ENCODE measurements at regions not wholly inside any gene's neighbourhood (a gene's known extent, or its start where the extent isn't known, plus 50 kb on each side); places are given as distances from the start of the nearest gene placed in this dataset.
"Not testable (repeated sequence)": the region's sequence is repeated elsewhere in the genome, so short reads cannot be mapped to it uniquely, and the experiment has no call there.

GRCh38 chr5:104023739-104024138 lies 461.1 kb upstream of the NUDT12 start:
- H3K4me3 ChIP-seq (ENCODE audit: low read depth, low read length), result no peak overlapping the region
- H3K9ac ChIP-seq (ENCODE audit: low read length), result no peak overlapping the region
- no peaks in the 10 kb centered on the region for H3K4me1 ChIP-seq (ENCODE audit: control insufficient read depth, insufficient read depth, low read length)
- no peaks in the 10 kb centered on the region for H3K36me3 ChIP-seq (ENCODE audit: control insufficient read depth, insufficient read depth, low read length)
- H3K27ac ChIP-seq (ENCODE audit: low read depth, low read length), result no peak overlapping the region
- no peaks in the 10 kb centered on the region for H3K27me3 ChIP-seq (ENCODE audit: control insufficient read depth, insufficient read depth, low read length)
- peaks cover 15% of the 10 kb centered on the region for H3K9me3 ChIP-seq (ENCODE audit: control insufficient read depth, insufficient read depth, low read depth, low read length)

- Histone ChIP-seq H3K9me3 (ENCODE audit: control insufficient read depth, insufficient read depth, low read depth, low read length) (peaks cover 28% of the 10 kb centered on the region), H3K4me1 (ENCODE audit: control insufficient read depth, insufficient read depth, low read length) (no peaks in the 10 kb centered on the region), H3K4me3 (ENCODE audit: low read depth, low read length) (no peak overlapping the region)
These were observed 457.4 kb upstream of the NUDT12 start for GRCh38 chr5:104019956-104020355.

GRCh38 chr5:104018299-104018698 lies 455.7 kb upstream of the NUDT12 start:
- Histone ChIP-seq H3K27me3 (ENCODE audit: control insufficient read depth, insufficient read depth, low read length) (no peaks in the 10 kb centered on the region), H3K27ac (ENCODE audit: low read depth, low read length) (no peak overlapping the region), H3K4me1 (ENCODE audit: control insufficient read depth, insufficient read depth, low read length) (no peaks in the 10 kb centered on the region), H3K4me3 (ENCODE audit: low read depth, low read length) (no peak overlapping the region), H3K9ac (ENCODE audit: low read length) (no peak overlapping the region), H3K36me3 (ENCODE audit: control insufficient read depth, insufficient read depth, low read length) (no peaks in the 10 kb centered on the region), H3K9me3 (ENCODE audit: control insufficient read depth, insufficient read depth, low read depth, low read length) (peaks cover 28% of the 10 kb centered on the region)

More at GRCh38 chr5:104019956-104020355, 457.4 kb upstream of the NUDT12 start:
- H3K36me3 ChIP-seq (ENCODE audit: control insufficient read depth, insufficient read depth, low read length), result no peaks in the 10 kb centered on the region
- H3K9ac ChIP-seq (ENCODE audit: low read length), result no peak overlapping the region
- no peaks in the 10 kb centered on the region for H3K27me3 ChIP-seq (ENCODE audit: control insufficient read depth, insufficient read depth, low read length)
- no peak overlapping the region for H3K27ac ChIP-seq (ENCODE audit: low read depth, low read length)

GRCh38 chr5:104016646-104017045 lies 454.1 kb upstream of the NUDT12 start:
- Histone ChIP-seq H3K27me3 (ENCODE audit: control insufficient read depth, insufficient read depth, low read length) (no peaks in the 10 kb centered on the region), H3K27ac (ENCODE audit: low read depth, low read length) (no peak overlapping the region), H3K9ac (ENCODE audit: low read length) (no peak overlapping the region), H3K4me1 (ENCODE audit: control insufficient read depth, insufficient read depth, low read length) (no peaks in the 10 kb centered on the region), H3K36me3 (ENCODE audit: control insufficient read depth, insufficient read depth, low read length) (no peaks in the 10 kb centered on the region), H3K4me3 (ENCODE audit: low read depth, low read length) (no peak overlapping the region), H3K9me3 (ENCODE audit: control insufficient read depth, insufficient read depth, low read depth, low read length) (peaks cover 28% of the 10 kb centered on the region)

GRCh38 chr5:104015765-104016164 lies 453.2 kb upstream of the NUDT12 start:
- Histone ChIP-seq H3K36me3 (ENCODE audit: control insufficient read depth, insufficient read depth, low read length) (no peaks in the 10 kb centered on the region), H3K9ac (ENCODE audit: low read length) (no peak overlapping the region), H3K9me3 (ENCODE audit: control insufficient read depth, insufficient read depth, low read depth, low read length) (peaks cover 24% of the 10 kb centered on the region), H3K27me3 (ENCODE audit: control insufficient read depth, insufficient read depth, low read length) (no peaks in the 10 kb centered on the region), H3K27ac (ENCODE audit: low read depth, low read length) (no peak overlapping the region), H3K4me1 (ENCODE audit: control insufficient read depth, insufficient read depth, low read length) (no peaks in the 10 kb centered on the region), H3K4me3 (ENCODE audit: low read depth, low read length) (no peak overlapping the region)

- H3K27me3 ChIP-seq (ENCODE audit: control insufficient read depth, insufficient read depth, low read length); H3K36me3 ChIP-seq (ENCODE audit: control insufficient read depth, insufficient read depth, low read length); H3K4me1 ChIP-seq (ENCODE audit: control insufficient read depth, insufficient read depth, low read length); H3K4me3 ChIP-seq (ENCODE audit: low read depth, low read length); H3K9ac ChIP-seq (ENCODE audit: low read length); H3K9me3 ChIP-seq (ENCODE audit: control insufficient read depth, insufficient read depth, low read depth, low read length); H3K27ac ChIP-seq (ENCODE audit: low read depth, low read length): not testable (repeated sequence)
These were observed 440.2 kb upstream of the NUDT12 start for GRCh38 chr5:104002783-104003182.

- Histone ChIP-seq H3K36me3 (ENCODE audit: control insufficient read depth, insufficient read depth, low read length) (no peaks in the 10 kb centered on the region), H3K9ac (ENCODE audit: low read length) (no peak overlapping the region), H3K4me1 (ENCODE audit: control insufficient read depth, insufficient read depth, low read length) (no peaks in the 10 kb centered on the region), H3K9me3 (ENCODE audit: control insufficient read depth, insufficient read depth, low read depth, low read length) (no peaks in the 10 kb centered on the region), H3K4me3 (ENCODE audit: low read depth, low read length) (no peak overlapping the region), H3K27me3 (ENCODE audit: control insufficient read depth, insufficient read depth, low read length) (no peaks in the 10 kb centered on the region), H3K27ac (ENCODE audit: low read depth, low read length) (no peak overlapping the region)
These were observed 438.5 kb upstream of the NUDT12 start for GRCh38 chr5:104001136-104001535.

- Histone ChIP-seq H3K4me1 (ENCODE audit: control insufficient read depth, insufficient read depth, low read length) (peaks cover 18% of the 10 kb centered on the region; the same call in 1 of the 2 replicates), H3K27me3 (ENCODE audit: control insufficient read depth, insufficient read depth, low read length) (no peaks in the 10 kb centered on the region), H3K36me3 (ENCODE audit: control insufficient read depth, insufficient read depth, low read length) (no peaks in the 10 kb centered on the region), H3K27ac (ENCODE audit: low read depth, low read length) (no peak overlapping the region), H3K9ac (ENCODE audit: low read length) (no peak overlapping the region), H3K4me3 (ENCODE audit: low read depth, low read length) (no peak overlapping the region), H3K9me3 (ENCODE audit: control insufficient read depth, insufficient read depth, low read depth, low read length) (no peaks in the 10 kb centered on the region; the same call in 1 of the 2 replicates)
These were observed 430.4 kb upstream of the NUDT12 start for GRCh38 chr5:103993031-103993430.

- Histone ChIP-seq H3K9ac (ENCODE audit: low read length) (no peak overlapping the region), H3K27ac (ENCODE audit: low read depth, low read length) (no peak overlapping the region), H3K36me3 (ENCODE audit: control insufficient read depth, insufficient read depth, low read length) (no peaks in the 10 kb centered on the region), H3K4me3 (ENCODE audit: low read depth, low read length) (no peak overlapping the region), H3K9me3 (ENCODE audit: control insufficient read depth, insufficient read depth, low read depth, low read length) (no peaks in the 10 kb centered on the region; the same call in 1 of the 2 replicates), H3K27me3 (ENCODE audit: control insufficient read depth, insufficient read depth, low read length) (no peaks in the 10 kb centered on the region), H3K4me1 (ENCODE audit: control insufficient read depth, insufficient read depth, low read length) (peaks cover 18% of the 10 kb centered on the region; the same call in 1 of the 2 replicates)
These were observed 427.5 kb upstream of the NUDT12 start for GRCh38 chr5:103990064-103990463.

GRCh38 chr5:103981592-103981991 lies 419.0 kb upstream of the NUDT12 start:
- no peaks in the 10 kb centered on the region for H3K27me3 ChIP-seq (ENCODE audit: control insufficient read depth, insufficient read depth, low read length)
- H3K36me3 ChIP-seq (ENCODE audit: control insufficient read depth, insufficient read depth, low read length), result no peaks in the 10 kb centered on the region

GRCh38 chr5:103973669-103974068 lies 411.1 kb upstream of the NUDT12 start:
- H3K36me3 ChIP-seq (ENCODE audit: control insufficient read depth, insufficient read depth, low read length), result no peaks in the 10 kb centered on the region
- H3K9me3 ChIP-seq (ENCODE audit: control insufficient read depth, insufficient read depth, low read depth, low read length), result peaks cover 13% of the 10 kb centered on the region
- H3K4me3 ChIP-seq (ENCODE audit: low read depth, low read length), result no peak overlapping the region
- H3K27me3 ChIP-seq (ENCODE audit: control insufficient read depth, insufficient read depth, low read length), result no peaks in the 10 kb centered on the region
- H3K4me1 ChIP-seq (ENCODE audit: control insufficient read depth, insufficient read depth, low read length), result no peaks in the 10 kb centered on the region
- H3K9ac ChIP-seq (ENCODE audit: low read length), result no peak overlapping the region
- H3K27ac ChIP-seq (ENCODE audit: low read depth, low read length), result no peak overlapping the region

More at GRCh38 chr5:103981592-103981991, 419.0 kb upstream of the NUDT12 start:
- Histone ChIP-seq H3K9ac (ENCODE audit: low read length) (no peak overlapping the region), H3K9me3 (ENCODE audit: control insufficient read depth, insufficient read depth, low read depth, low read length) (no peaks in the 10 kb centered on the region), H3K27ac (ENCODE audit: low read depth, low read length) (no peak overlapping the region), H3K4me3 (ENCODE audit: low read depth, low read length) (no peak overlapping the region), H3K4me1 (ENCODE audit: control insufficient read depth, insufficient read depth, low read length) (no peaks in the 10 kb centered on the region)

- peaks cover 17% of the 10 kb centered on the region; the same call in 1 of the 2 replicates for H3K9me3 ChIP-seq (ENCODE audit: control insufficient read depth, insufficient read depth, low read depth, low read length)
- not testable (repeated sequence) for H3K4me1 ChIP-seq (ENCODE audit: control insufficient read depth, insufficient read depth, low read length); H3K27me3 ChIP-seq (ENCODE audit: control insufficient read depth, insufficient read depth, low read length); H3K4me3 ChIP-seq (ENCODE audit: low read depth, low read length); H3K9ac ChIP-seq (ENCODE audit: low read length); H3K27ac ChIP-seq (ENCODE audit: low read depth, low read length); H3K36me3 ChIP-seq (ENCODE audit: control insufficient read depth, insufficient read depth, low read length)
These were observed 403.7 kb upstream of the NUDT12 start for GRCh38 chr5:103966295-103966694.

All from HUES6 (cell line).